ENCODE measurements at regions not wholly inside any gene's neighbourhood (a gene's known extent, or its start where the extent isn't known, plus 50 kb on each side); places are given as distances from the start of the nearest gene placed in this dataset.

- DNase-seq (ENCODE audit: low read depth in 2 of 2): no peak
Observed at GRCh38 chr1:204736836-204737235, 51.3 kb upstream of the LRRN2 start.

DNA sequence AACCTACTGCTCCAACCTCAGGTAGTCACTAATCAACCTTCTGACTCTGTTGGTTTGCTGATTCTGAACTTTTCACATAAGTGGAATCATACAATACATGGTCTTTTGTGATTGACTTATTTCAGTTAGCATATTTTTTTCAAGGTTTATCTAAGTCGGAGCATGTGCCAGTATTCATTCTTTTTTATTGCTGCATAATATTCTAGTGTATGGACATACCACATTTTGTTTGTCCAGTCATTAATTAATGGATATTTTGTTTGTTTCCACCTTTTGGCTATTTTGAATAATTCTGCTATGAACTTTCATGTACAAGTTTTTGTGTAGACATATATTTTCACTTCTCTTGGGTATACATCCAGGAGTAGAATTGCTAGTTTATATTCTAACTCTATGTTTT is 53.0 kb upstream of the LRRN2 start:
- DNase-seq (ENCODE audit: low read depth in 2 of 2): no peak

GRCh38 chr1:204740354-204740753 is 54.8 kb upstream of the LRRN2 start:
- DNase-seq (ENCODE audit: low read depth in 2 of 2): no peak

DNA sequence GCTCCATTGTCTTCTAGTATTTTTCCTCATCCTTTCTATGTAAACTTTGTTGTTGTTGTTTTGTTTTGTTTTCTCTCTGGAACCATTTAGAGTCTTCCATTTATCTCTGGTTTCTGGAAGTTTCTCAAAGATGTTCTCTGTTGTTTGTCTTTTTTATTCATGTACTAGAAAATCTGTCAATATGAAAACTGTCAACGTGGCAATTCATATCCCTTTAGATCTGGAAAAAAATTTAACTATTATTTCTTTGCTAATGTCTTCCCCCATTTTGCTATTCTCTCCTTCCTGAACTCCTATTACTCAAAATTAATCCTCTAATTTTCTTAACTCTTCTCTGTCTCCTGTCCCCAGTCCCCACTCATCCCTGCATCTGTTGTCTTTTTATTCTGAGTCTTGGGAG is 55.9 kb upstream of the LRRN2 start:
- DNase-seq (ENCODE audit: low read depth in 2 of 2): no peak

DNA sequence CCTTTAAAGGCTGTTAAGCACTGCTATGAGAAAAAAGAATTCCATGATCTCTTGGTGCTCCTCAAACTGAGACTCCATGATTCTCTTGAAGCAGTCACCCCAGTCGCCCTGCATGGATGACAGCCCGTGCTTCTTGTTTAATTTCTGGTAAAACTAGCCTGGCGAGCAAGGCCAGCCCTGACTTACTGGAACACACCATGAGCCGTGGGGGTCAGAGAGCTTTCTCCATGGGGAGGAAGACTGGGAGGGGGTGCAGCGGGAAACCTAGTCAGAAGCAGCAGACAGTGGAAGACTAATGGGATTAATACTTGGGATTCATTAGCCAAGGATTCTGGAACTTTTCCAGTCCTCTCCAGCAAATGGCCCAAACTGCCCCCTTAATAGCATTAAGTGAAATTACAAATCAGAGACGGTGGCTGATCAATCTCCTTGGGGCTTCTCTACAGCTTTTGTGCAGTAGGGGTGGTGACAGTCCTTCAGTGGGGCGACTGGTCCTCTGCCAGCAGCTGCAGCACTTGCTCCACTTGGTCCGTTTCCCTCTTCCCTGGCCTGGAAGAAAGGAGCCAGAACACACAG is 57.2 kb upstream of the LRRN2 start:
- no peak for DNase-seq (ENCODE audit: low read depth in 2 of 2)

GRCh38 chr1:204744107-204744779 is 58.7 kb upstream of the LRRN2 start:
- DNase-seq (ENCODE audit: low read depth in 2 of 2): no peak

- peak; percentile 22 to 50 for DNase-seq (ENCODE audit: low read depth in 2 of 2)
Observed at GRCh38 chr1:204746838-204747442, 61.4 kb upstream of the LRRN2 start.

GRCh38 chr1:204751480-204751879 is 65.9 kb upstream of the LRRN2 start:
- DNase-seq (ENCODE audit: low read depth in 2 of 2): no peak

GRCh38 chr1:204751883-204752687 is 66.5 kb upstream of the LRRN2 start:
- DNase-seq (ENCODE audit: low read depth in 2 of 2): no peak

DNA sequence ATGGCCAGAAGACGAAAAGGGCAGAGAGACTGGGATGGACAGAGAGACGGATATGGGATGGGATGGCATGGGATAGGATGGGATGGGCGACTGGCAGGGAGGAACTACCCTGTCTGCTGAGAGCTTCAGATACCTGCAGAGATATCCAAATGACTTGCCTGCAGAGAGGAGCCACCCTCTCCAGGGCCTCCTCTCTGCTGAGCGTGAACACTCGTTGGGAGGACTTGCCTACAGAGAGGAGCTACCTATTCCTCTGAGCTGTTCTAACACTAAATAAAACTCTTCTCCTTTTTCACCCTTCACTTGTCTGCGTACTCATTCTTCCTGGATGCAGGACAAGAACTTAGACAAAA is 67.1 kb upstream of the LRRN2 start:
- no peak for DNase-seq (ENCODE audit: low read depth in 2 of 2)

DNA sequence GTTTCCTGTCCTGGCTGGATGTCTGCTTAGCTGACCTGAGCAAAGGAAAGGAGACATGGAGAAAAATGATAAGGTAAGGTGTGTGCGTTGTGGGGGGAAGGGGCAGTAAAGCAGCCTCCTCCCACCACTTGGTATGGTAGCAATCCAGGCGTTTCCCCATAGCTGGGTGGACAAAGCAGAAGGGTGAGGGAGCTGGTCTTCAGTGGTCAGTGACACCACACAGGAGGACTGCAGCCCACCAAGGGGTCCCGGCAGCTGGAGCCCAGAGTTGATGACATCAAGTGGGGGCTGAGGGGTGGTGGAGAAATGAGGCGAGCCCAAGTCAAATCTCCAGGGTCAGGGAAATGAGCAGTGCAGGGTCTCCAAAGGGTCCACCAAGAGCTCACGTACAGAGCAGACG is 69.3 kb upstream of the LRRN2 start:
- DNase-seq (ENCODE audit: low read depth in 2 of 2): no peak

DNA sequence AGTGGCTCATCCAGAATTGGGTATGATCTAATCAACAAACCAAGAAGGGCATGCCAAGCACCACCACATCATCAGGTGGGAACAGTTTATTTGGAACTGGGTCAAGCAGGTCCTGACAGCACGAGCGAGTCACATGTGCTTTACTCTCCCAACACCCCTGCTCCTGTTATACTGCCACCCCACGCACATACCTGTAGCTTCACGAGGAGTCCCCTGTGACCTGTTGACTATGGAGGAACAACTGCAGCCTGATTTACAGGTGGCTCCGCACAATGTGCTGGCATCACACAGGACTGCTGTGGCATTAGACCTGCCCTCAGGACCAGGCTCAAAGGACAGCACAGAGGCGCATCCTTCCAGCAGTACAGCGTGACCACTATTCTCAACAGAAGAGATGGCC is 70.8 kb upstream of the LRRN2 start:
- DNase-seq (ENCODE audit: low read depth in 2 of 2): no peak

DNA sequence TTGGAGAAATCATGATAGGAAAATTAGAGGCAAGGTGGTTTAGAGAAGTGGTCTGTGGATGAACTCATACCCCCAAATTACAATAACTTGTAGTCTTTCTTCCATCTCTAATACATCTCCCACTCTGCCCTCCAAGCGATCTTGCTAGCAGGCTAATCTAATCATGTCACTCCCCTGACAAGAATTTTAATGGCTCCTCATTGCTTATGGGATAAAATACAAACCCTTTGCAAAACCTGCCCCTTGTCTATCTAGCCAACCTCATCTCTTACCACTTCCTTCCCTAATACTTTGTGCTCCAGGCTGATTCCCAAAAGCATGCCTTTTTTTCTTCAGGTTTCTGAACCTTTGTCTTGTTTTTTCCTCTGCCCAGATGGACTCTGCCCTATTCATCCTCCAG is 71.3 kb upstream of the LRRN2 start:
- no peak for DNase-seq (ENCODE audit: low read depth in 2 of 2)

GRCh38 chr1:204758601-204759000 is 73.1 kb upstream of the LRRN2 start:
- DNase-seq (ENCODE audit: low read depth in 2 of 2): no peak

DNA sequence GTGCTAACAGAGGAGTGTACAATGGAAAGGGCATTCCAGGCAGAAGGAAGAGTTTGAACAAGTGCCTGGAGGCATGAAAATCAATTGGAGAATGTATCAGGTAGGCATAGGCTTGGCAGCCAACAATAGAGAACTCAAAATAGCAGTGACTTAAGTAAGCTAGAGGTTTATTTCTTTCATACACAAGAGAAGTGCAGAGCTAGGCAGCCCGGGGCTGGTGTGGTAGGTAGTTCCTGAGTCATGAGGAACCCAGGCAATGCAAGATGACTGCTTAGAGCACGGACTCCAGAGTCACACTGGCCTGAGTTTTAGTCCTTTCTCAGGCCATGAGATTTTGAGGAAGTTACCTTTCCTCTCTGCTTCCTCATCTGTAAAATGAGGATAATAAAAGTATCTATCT is 74.8 kb upstream of the LRRN2 start:
- no peak for DNase-seq (ENCODE audit: low read depth in 2 of 2)

GRCh38 chr1:204760757-204761156 is 75.2 kb upstream of the LRRN2 start:
- DNase-seq (ENCODE audit: low read depth in 2 of 2): no peak

DNA sequence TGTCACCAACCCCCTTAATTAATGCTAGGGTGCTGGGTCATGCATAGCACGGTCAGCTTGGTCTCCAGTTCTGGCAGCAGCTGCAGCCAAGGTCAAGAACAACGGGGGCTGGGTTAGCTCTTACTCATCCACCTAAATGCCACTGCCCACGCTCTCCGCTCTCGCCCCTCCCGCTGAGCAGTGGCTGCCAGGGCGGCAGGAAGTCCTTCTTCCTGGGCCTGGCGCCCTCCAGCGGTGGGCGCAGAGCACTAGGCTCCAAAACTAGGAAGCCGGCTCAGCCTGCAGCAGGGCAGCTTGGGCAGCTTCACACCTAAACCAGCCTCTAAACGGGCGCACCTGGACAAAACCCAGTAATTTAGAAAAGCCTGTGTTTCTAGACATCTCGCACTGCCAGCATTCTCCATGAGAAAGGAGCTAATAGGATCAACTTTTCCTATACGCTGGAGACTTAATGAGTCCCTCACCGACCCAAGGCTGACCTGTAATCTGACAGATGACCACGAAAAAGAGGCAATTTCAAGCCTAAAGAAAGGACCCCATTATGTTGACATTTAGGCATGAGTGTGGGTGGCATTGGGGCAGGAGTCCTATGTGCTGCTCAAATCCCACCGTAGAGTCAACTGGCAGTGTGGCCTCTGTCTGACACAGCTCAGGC is 78.4 kb upstream of the LRRN2 start:
- DNase-seq (ENCODE audit: low read depth in 2 of 2): peak; percentile 41 to 67

- DNase-seq (ENCODE audit: low read depth in 2 of 2): no peak
Observed at GRCh38 chr1:204769997-204770396, 84.5 kb upstream of the LRRN2 start.

- no peak for DNase-seq (ENCODE audit: low read depth in 2 of 2)
Observed at GRCh38 chr1:204771358-204771757, 85.8 kb upstream of the LRRN2 start.

DNA sequence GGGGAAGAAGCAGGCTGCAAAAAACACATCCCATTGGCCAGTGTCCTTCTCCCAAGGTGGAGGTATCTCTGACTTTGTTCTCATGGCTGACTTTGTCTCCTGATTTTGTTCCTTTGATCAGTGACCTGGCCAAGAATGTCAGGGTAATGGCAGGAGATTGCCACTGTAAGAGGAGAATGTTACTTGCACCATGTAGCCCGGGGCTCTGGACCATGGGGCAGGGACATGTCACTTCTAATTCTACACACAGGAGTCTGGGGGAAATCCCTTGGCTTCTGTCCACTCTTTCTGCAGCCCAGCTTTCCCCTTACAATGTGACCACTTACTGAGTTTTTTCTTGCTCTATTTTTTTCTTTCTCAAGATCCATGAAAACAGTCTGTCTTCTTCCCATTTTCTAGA is 87.7 kb upstream of the LRRN2 start:
- no peak for DNase-seq (ENCODE audit: low read depth in 2 of 2)

DNA sequence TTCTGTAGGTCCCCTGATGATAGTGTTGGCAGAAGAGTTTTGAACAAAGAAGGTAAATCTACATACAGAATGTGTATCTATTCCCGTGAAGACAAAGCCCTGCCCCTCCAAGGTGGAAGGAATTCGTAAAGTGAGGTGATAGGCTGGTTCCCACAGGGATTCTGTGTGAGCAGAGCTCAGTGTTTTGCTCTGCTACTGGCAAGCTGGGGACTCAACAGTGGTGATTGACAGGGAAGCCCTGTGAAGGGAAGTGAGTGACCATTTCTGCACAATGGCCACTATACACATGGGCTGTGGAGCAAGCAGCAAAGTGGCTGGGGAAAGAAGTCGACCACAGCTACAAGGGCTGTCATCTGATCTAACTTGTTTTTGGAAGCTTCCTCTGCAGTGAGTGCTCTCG is 90.0 kb upstream of the LRRN2 start:
- no peak for DNase-seq (ENCODE audit: low read depth in 2 of 2)

DNA sequence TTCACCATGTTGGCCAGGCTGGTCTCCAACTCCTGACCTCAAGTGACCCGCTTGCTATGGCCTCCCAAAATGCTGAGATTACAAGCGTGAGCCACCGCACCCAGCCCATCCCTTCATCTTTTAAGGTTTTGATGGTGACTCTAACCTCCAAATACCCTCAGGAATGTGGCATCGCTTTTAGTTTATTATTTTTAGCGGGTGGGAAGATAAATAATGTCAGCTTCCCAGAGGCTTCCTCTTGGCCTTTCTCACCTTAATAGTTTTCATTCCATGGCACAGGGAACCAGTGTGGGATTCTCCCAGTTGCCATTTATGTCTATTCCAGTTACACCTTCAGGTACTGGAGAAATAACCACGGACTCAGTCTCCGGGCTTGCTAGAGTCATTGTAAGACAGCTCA is 92.1 kb upstream of the LRRN2 start:
- DNase-seq (ENCODE audit: low read depth in 2 of 2): no peak
